Retina (tissue), 1 donor: ENCODE measurements at regions not wholly inside any gene's neighbourhood (a gene's known extent, or its start where the extent isn't known, plus 50 kb on each side); places are given as distances from the start of the nearest gene placed in this dataset.

Source experiments
- DNase-seq: peaks from one replicate; pipeline ENCODE4 v3.0.0-alpha.2; 2016

- no peak for DNase-seq
Measured at GRCh38 chr18:78928076-78928475, 51.5 kb upstream of the SALL3 start.

GRCh38 chr18:78929516-78929915 lies 50.1 kb upstream of the SALL3 start:
- no peak for DNase-seq
